ENCODE measurements at regions not wholly inside any gene's neighbourhood (a gene's known extent, or its start where the extent isn't known, plus 50 kb on each side); places are given as distances from the start of the nearest gene placed in this dataset.

GRCh38 chr5:98994611-98995010 lies 65.8 kb upstream of the CHD1 start:
- H3K9me3 ChIP-seq (ENCODE audit: control insufficient read depth in 1 of 2, low read length in 2 of 2) = no peaks in the 10 kb centered on the region
- no peak overlapping the region for H3K27ac ChIP-seq (ENCODE audit: low read depth, low read length)
- no peak overlapping the region for H3K4me3 ChIP-seq (ENCODE audit: low read depth in 1 of 2, low read length in 2 of 2)
- no peak overlapping the region for H3K9ac ChIP-seq (ENCODE audit: low read depth in 1 of 2, low read length in 2 of 2)
- H3K4me1 ChIP-seq (ENCODE audit: control insufficient read depth in 1 of 2, insufficient read depth in 2 of 2, low read length in 2 of 2) = no peaks in the 10 kb centered on the region
- H3K36me3 ChIP-seq (ENCODE audit: control insufficient read depth in 1 of 2, insufficient read depth in 2 of 2, low read length in 2 of 2) = no peaks in the 10 kb centered on the region
- H3K27me3 ChIP-seq (ENCODE audit: control insufficient read depth in 1 of 2, insufficient read depth in 2 of 2, low read length in 2 of 2) = no peaks in the 10 kb centered on the region

GRCh38 chr5:98993512-98993911 lies 64.7 kb upstream of the CHD1 start:
- Histone ChIP-seq H3K36me3 (ENCODE audit: control insufficient read depth in 1 of 2, insufficient read depth in 2 of 2, low read length in 2 of 2) (no peaks in the 10 kb centered on the region), H3K27ac (ENCODE audit: low read depth, low read length) (no peak overlapping the region)

GRCh38 chr5:98992552-98992951 lies 63.7 kb upstream of the CHD1 start:
- H3K27ac ChIP-seq (ENCODE audit: low read depth, low read length) = no peak overlapping the region
- H3K4me3 ChIP-seq (ENCODE audit: low read depth in 1 of 2, low read length in 2 of 2) = no peak overlapping the region
- no peaks in the 10 kb centered on the region for H3K9me3 ChIP-seq (ENCODE audit: control insufficient read depth in 1 of 2, low read length in 2 of 2)

More at GRCh38 chr5:98993512-98993911, 64.7 kb upstream of the CHD1 start:
- Histone ChIP-seq H3K9ac (ENCODE audit: low read depth in 1 of 2, low read length in 2 of 2) (no peak overlapping the region), H3K4me1 (ENCODE audit: control insufficient read depth in 1 of 2, insufficient read depth in 2 of 2, low read length in 2 of 2) (no peaks in the 10 kb centered on the region), H3K9me3 (ENCODE audit: control insufficient read depth in 1 of 2, low read length in 2 of 2) (no peaks in the 10 kb centered on the region), H3K4me3 (ENCODE audit: low read depth in 1 of 2, low read length in 2 of 2) (no peak overlapping the region), H3K27me3 (ENCODE audit: control insufficient read depth in 1 of 2, insufficient read depth in 2 of 2, low read length in 2 of 2) (no peaks in the 10 kb centered on the region)

GRCh38 chr5:98989727-98990126 lies 60.9 kb upstream of the CHD1 start:
- Histone ChIP-seq H3K36me3 (ENCODE audit: control insufficient read depth in 1 of 2, insufficient read depth in 2 of 2, low read length in 2 of 2) (no peaks in the 10 kb centered on the region), H3K9ac (ENCODE audit: low read depth in 1 of 2, low read length in 2 of 2) (no peak overlapping the region), H3K4me3 (ENCODE audit: low read depth in 1 of 2, low read length in 2 of 2) (no peak overlapping the region), H3K27me3 (ENCODE audit: control insufficient read depth in 1 of 2, insufficient read depth in 2 of 2, low read length in 2 of 2) (no peaks in the 10 kb centered on the region), H3K27ac (ENCODE audit: low read depth, low read length) (no peak overlapping the region), H3K9me3 (ENCODE audit: control insufficient read depth in 1 of 2, low read length in 2 of 2) (no peaks in the 10 kb centered on the region), H3K4me1 (ENCODE audit: control insufficient read depth in 1 of 2, insufficient read depth in 2 of 2, low read length in 2 of 2) (no peaks in the 10 kb centered on the region)

More at GRCh38 chr5:98992552-98992951, 63.7 kb upstream of the CHD1 start:
- H3K27me3 ChIP-seq (ENCODE audit: control insufficient read depth in 1 of 2, insufficient read depth in 2 of 2, low read length in 2 of 2) = no peaks in the 10 kb centered on the region
- H3K9ac ChIP-seq (ENCODE audit: low read depth in 1 of 2, low read length in 2 of 2) = no peak overlapping the region
- H3K4me1 ChIP-seq (ENCODE audit: control insufficient read depth in 1 of 2, insufficient read depth in 2 of 2, low read length in 2 of 2) = no peaks in the 10 kb centered on the region
- no peaks in the 10 kb centered on the region for H3K36me3 ChIP-seq (ENCODE audit: control insufficient read depth in 1 of 2, insufficient read depth in 2 of 2, low read length in 2 of 2)

GRCh38 chr5:98986587-98986986 lies 57.8 kb upstream of the CHD1 start:
- Histone ChIP-seq H3K4me1 (ENCODE audit: control insufficient read depth in 1 of 2, insufficient read depth in 2 of 2, low read length in 2 of 2) (no peaks in the 10 kb centered on the region), H3K4me3 (ENCODE audit: low read depth in 1 of 2, low read length in 2 of 2) (no peak overlapping the region), H3K9ac (ENCODE audit: low read depth in 1 of 2, low read length in 2 of 2) (no peak overlapping the region)

GRCh38 chr5:98982880-98983279 lies 54.1 kb upstream of the CHD1 start:
- no peaks in the 10 kb centered on the region for H3K36me3 ChIP-seq (ENCODE audit: control insufficient read depth in 1 of 2, insufficient read depth in 2 of 2, low read length in 2 of 2)
- no peak overlapping the region for H3K9ac ChIP-seq (ENCODE audit: low read depth in 1 of 2, low read length in 2 of 2)
- H3K27me3 ChIP-seq (ENCODE audit: control insufficient read depth in 1 of 2, insufficient read depth in 2 of 2, low read length in 2 of 2) = no peaks in the 10 kb centered on the region
- no peaks in the 10 kb centered on the region for H3K9me3 ChIP-seq (ENCODE audit: control insufficient read depth in 1 of 2, low read length in 2 of 2)
- no peak overlapping the region for H3K27ac ChIP-seq (ENCODE audit: low read depth, low read length)
- H3K4me3 ChIP-seq (ENCODE audit: low read depth in 1 of 2, low read length in 2 of 2) = no peak overlapping the region
- H3K4me1 ChIP-seq (ENCODE audit: control insufficient read depth in 1 of 2, insufficient read depth in 2 of 2, low read length in 2 of 2) = no peaks in the 10 kb centered on the region

More at GRCh38 chr5:98986587-98986986, 57.8 kb upstream of the CHD1 start:
- Histone ChIP-seq H3K9me3 (ENCODE audit: control insufficient read depth in 1 of 2, low read length in 2 of 2) (no peaks in the 10 kb centered on the region), H3K27me3 (ENCODE audit: control insufficient read depth in 1 of 2, insufficient read depth in 2 of 2, low read length in 2 of 2) (no peaks in the 10 kb centered on the region), H3K36me3 (ENCODE audit: control insufficient read depth in 1 of 2, insufficient read depth in 2 of 2, low read length in 2 of 2) (no peaks in the 10 kb centered on the region), H3K27ac (ENCODE audit: low read depth, low read length) (no peak overlapping the region)
